Activated naive CD8-positive, alpha-beta T cell treated with anti-CD3 and anti-CD28 coated beads, Interleukin-2, amount 50 U/mL, for 16 hours (primary cell): ENCODE measurements at regions not wholly inside any gene's neighbourhood (a gene's known extent, or its start where the extent isn't known, plus 50 kb on each side); places are given as distances from the start of the nearest gene placed in this dataset.

Source experiments
- DNase-seq: peaks from one replicate; pipeline ENCODE4 v3.0.0-alpha.2; 2020; ENCODE audit warnings: low read depth, low spot score

- no peak for DNase-seq
Observed at GRCh38 chr1:65679773-65680172, 112.9 kb upstream of the PDE4B start.

GRCh38 chr1:65681096-65681495 lies 111.6 kb upstream of the PDE4B start:
- DNase-seq: no peak

GRCh38 chr1:65687428-65688214 lies 105.1 kb upstream of the PDE4B start:
- peak; percentile 53 for DNase-seq

- no peak for DNase-seq
Observed at GRCh38 chr1:65688215-65688566, 104.5 kb upstream of the PDE4B start.

- no peak for DNase-seq
Observed at GRCh38 chr1:65688848-65689247, 103.8 kb upstream of the PDE4B start.

- DNase-seq: no peak
Observed at GRCh38 chr1:65691152-65691900, 101.4 kb upstream of the PDE4B start.

GRCh38 chr1:65691972-65692371 lies 100.7 kb upstream of the PDE4B start:
- DNase-seq: no peak

- no peak for DNase-seq
Observed at GRCh38 chr1:65694126-65694525, 98.6 kb upstream of the PDE4B start.

GRCh38 chr1:65694933-65695332 lies 97.8 kb upstream of the PDE4B start:
- no peak for DNase-seq

GRCh38 chr1:65698590-65698989 lies 94.1 kb upstream of the PDE4B start:
- DNase-seq: no peak

- no peak for DNase-seq
Observed at GRCh38 chr1:65703853-65704252, 88.8 kb upstream of the PDE4B start.

- DNase-seq: no peak
Observed at GRCh38 chr1:65704318-65704717, 88.4 kb upstream of the PDE4B start.

GRCh38 chr1:65717815-65718454 lies 74.8 kb upstream of the PDE4B start:
- no peak for DNase-seq

- DNase-seq: no peak
Observed at GRCh38 chr1:65719391-65719790, 73.3 kb upstream of the PDE4B start.

- DNase-seq: no peak
Observed at GRCh38 chr1:65722461-65722860, 70.2 kb upstream of the PDE4B start.

- no peak for DNase-seq
Observed at GRCh38 chr1:65724151-65724550, 68.5 kb upstream of the PDE4B start.

- DNase-seq: no peak
Observed at GRCh38 chr1:65725064-65725463, 67.6 kb upstream of the PDE4B start.

- no peak for DNase-seq
Observed at GRCh38 chr1:65728504-65728903, 64.2 kb upstream of the PDE4B start.

GRCh38 chr1:65729259-65729658 lies 63.4 kb upstream of the PDE4B start:
- DNase-seq: no peak

GRCh38 chr1:65734979-65735378 lies 57.7 kb upstream of the PDE4B start:
- DNase-seq: no peak

GRCh38 chr1:65741993-65742392 lies 50.7 kb upstream of the PDE4B start:
- no peak for DNase-seq
